ENCODE measurements at regions not wholly inside any gene's neighbourhood (a gene's known extent, or its start where the extent isn't known, plus 50 kb on each side); places are given as distances from the start of the nearest gene placed in this dataset.

DNA sequence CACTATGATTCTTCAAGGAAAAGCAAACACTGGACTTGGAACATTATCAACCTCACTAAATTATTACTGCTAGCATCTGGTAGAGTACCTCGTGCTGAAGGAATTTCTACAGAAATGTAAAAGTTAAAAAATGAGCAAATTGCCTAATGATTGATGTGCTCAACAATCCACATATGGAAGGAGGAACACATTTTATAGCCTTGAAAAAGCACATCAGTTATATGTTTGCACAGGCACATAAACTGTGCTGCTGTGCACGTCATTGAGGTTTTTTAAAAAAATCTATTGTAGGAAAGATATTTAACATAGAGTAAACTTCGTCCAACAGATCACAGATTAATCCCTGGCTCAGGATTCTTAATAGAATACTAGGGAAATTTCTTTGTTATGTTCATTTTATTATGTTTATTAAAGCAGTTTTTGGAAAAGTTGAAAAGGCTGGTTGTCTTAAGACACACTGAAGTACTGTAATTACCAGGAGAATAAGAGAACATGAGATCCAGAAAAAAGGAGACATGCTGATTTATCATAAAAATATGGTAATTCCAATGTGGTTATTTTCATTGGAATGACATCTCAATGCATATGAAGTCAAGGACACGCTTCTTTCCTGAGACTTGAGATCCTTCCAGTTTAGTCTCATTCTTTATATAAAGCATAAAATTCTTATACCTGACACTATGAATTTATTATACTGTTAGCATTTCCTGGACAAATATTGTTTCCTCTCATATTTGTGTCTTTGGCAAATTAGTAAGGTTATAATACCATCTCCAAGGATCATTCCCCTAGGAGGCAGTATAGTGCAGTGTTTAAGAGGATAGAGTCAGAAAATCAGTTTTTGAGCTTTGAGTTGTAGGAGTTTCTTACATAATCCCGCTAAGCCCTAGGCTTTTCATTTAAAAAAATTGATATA is 511.1 kb downstream of the TENT5A start:
- peak; percentile 8 for DNase-seq (ENCODE audit: low spot score)

DNA sequence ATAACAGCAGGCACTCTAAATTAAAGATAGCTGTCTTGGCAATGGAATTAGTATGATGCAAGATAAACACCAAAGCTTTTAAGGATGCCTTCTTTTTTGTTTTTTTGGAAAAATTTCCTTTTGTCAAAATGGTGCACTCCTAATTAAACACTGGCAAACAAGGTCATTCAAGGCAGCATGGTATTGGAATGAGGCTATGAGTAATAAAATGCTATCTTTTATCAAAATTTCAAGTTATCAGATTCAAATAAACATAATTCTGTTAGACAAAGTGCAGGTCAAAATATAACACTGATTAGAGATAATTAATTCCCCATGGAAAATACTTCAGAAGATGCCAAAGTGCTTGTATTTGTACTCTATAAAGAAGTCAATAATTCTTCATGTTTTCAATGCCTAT is 514.1 kb downstream of the TENT5A start:
- no peak for DNase-seq (ENCODE audit: low spot score)

DNA sequence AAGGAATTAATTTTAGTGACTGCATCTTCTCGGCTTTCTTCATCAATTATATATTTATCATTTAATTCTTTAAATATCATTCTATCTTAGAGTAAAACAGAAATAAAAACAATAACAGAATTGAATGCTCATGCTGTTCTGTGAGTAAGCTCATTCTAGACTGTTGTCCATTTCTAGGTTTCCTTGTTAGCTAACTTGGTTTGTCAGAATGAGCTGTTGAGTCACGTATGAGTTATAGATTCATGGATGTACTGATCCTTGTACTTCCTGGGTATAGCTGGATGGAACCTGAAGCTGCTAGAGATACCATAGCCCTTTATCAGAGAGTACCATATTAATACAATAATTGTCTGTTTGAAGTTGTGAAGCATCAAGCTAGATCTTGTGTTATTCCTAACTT is 515.3 kb downstream of the TENT5A start:
- peak; percentile 26 for DNase-seq (ENCODE audit: low spot score)

- DNase-seq (ENCODE audit: low spot score): no peak
Measured at GRCh38 chr6:81235512-81235911, 517.0 kb downstream of the TENT5A start.

- no peak for DNase-seq (ENCODE audit: low spot score)
Measured at GRCh38 chr6:81233990-81234389, 518.5 kb downstream of the TENT5A start.

GRCh38 chr6:81228912-81229555 is 523.4 kb downstream of the TENT5A start:
- DNase-seq (ENCODE audit: low spot score): no peak

DNA sequence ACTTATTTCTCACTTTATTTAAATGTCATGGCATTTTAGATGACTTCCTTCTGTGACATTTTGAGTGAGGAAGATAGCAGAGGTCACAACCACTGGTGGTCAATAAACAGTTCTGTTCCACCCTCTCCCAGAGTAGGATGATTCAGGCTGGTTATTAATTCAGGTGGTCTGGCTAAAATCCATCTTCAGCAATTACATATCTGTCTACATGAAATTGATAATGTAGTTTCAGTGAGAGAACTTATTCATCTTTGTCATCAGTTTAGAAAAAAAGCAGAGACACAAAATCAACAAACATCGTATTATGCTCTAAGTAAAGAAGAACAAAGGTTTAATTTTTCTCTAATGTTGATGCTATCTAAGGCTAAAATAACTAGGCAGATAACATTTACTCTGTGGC is 525.5 kb downstream of the TENT5A start:
- no peak for DNase-seq (ENCODE audit: low spot score)

DNA sequence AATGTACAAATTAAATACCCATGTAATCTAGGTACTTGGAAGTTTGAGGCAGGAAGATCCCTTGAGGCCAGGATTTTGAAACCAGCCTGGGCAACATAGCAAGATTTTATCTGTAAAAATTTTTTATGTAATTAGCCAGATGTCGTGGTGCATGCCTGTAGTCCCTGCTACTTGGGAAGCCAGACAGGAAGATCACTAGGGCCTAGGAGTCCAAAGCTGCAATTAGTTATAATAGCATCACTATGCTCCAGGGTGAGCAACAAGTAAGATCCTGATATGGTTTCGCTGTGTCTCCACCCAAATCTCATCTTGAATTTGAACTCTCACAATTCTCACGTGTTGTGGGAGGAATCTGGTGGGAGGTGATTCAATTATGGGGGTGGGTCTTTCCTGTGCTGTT is 535.8 kb downstream of the TENT5A start:
- no peak for DNase-seq (ENCODE audit: low spot score)

- no peak for DNase-seq (ENCODE audit: low spot score)
Measured at GRCh38 chr6:81215092-81215432, 537.4 kb downstream of the TENT5A start.

DNA sequence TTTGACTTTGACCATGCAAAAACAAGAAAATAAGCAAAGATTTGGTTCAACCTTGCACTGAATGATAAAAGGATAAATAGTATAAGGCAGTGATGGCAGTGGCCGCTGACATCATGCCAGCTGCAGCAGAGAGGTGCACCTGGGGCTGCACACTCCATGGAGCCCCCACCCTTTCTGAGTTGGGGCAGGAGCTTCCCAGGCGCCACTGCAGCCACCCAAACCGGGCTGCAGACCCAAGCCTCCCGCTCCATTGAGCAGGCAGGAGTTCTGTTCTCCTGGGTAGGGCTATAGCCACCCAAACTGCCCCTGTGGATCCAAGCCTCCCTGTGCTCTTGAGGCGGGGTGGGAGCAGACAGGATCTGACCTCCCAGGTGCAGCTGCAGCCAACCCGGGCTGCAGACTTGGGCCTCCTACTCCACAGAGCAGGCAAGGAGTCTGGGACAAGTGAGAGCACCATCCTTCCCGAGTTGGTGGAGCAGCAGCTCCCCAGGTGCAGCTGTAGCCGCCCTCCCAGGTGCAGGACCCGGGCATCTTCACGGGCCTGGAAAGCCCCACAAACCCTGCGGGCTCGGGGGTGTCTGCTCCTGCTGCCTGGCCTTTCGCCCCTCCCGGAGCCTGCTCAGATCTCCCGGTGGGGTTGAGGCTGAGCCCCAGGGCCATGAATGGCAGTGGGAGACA is 537.9 kb downstream of the TENT5A start:
- no peak for DNase-seq (ENCODE audit: low spot score)

- no peak for DNase-seq (ENCODE audit: low spot score)
Measured at GRCh38 chr6:81204731-81205130, 547.8 kb downstream of the TENT5A start.

DNA sequence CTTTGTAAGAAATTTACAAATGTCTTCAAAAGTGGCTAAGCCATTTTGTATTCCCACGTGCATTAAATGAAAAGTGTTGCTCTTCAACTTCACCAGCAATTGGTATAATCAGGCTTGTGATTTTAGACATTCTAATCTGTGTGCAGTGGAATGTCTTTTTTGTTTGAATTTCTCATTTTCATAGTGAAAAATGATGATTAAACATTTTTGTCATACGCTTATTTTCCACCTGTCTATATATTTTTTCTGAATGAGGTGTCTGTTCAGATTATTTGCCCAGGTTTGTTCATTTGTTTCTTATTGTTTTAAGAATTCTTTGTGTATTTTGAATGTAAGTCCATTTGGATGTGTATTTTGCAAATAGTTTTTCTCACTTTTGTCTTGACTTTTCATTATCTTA is 558.1 kb downstream of the TENT5A start:
- DNase-seq (ENCODE audit: low spot score): no peak

- DNase-seq (ENCODE audit: low spot score): peak; percentile 18
Measured at GRCh38 chr6:81172056-81172740, 580.3 kb downstream of the TENT5A start.

DNA sequence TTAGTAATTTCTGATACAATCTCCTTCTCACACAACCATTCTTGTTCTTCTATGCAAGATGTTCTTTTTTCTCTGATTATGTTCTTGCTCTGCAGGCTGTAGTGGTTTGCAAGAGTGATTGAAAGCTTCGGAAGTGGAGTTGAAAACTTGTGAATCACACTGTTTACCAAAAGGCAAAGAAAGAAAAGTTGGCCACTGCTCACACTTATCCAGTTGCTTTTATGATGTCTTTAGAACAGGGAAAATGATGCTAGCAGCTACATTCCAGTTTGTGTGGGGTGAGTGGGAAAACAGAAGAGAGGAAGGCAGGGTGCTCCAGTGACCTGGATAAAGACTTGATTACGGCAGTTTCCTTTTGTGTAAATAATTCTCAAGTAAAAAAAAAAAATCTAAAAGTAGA is 583.3 kb downstream of the TENT5A start:
- no peak for DNase-seq (ENCODE audit: low spot score)

DNA sequence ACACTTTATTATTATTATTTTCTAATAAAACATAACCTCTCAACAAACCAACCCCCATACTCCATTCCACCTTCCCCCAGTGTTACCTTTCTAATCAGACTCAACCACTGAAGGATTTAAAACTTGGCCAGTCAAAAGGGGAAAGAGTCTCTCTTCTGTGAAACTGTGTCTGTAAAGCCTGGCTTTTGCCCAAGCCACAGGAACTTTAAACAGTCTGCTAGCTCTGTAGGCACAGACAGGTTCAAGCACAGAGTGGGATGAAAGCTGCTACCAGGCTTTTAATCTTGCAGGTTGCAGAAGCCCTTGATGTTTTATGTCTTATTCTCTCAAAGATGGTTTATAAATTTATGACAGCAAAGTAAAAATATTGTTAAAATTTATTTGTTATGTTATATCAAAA is 585.7 kb downstream of the TENT5A start:
- no peak for DNase-seq (ENCODE audit: low spot score)

GRCh38 chr6:81158956-81159355 is 593.5 kb downstream of the TENT5A start:
- DNase-seq (ENCODE audit: low spot score): no peak

DNA sequence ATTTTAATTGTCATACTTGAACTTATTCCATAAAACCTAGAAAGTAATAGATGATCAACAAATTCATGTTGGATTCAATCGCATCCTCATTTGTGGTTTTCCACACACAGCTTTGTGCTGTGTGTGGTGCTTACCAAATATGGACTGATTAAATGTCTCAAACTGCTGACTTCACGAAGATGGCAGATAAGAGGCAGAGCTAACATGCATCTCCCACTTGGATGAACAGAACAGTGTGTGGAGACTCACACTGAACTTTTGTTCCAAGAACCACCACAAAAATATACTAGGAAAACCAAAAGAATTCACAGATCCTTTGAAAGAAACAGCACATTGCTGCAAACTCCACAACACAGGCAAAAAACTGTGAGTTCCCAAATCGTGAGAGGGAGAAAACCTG is 603.7 kb downstream of the TENT5A start:
- DNase-seq (ENCODE audit: low spot score): no peak

- DNase-seq (ENCODE audit: low spot score): no peak
Measured at GRCh38 chr6:81145506-81145905, 607.0 kb downstream of the TENT5A start.

GRCh38 chr6:81144346-81144745 is 608.1 kb downstream of the TENT5A start:
- no peak for DNase-seq (ENCODE audit: low spot score)

- no peak for DNase-seq (ENCODE audit: low spot score)
Measured at GRCh38 chr6:81138236-81138635, 614.2 kb downstream of the TENT5A start.

DNA sequence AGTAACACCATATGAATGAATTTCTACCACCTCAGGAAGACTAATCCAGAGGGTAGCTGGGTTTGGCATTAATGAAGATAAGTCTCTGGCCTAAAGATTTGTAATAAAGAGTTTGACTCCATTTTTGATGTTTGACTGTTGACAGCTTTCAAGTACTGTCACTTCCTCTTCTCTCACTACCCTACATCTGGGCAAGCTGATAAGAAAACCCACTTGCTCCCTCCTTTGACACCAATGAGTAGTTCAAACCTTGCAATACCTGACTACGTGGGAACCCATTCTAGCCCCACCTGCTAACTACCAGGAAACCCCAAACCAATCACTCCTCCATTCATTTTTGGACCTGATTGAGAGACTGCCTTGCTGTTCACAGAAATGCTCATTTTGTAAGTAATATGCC is 621.5 kb downstream of the TENT5A start:
- DNase-seq (ENCODE audit: low spot score): no peak

DNA sequence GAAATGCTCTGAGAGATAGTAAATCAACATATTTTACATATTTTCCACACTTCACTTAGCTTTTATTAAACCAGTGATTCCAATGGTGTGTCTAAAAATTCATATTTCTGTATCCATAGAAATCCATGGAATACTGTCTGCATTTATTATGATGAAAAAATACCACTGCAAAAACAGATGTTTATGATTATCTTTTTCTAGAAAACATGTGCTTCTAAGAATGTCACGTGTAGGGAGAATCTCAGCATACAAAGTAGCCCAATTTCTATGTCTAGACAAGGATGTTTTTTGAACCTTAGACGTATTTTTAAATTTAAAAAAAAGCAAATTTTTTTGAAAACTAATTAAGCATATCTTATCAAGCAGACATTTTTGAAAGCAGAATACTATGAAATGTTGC is 622.4 kb downstream of the TENT5A start:
- no peak for DNase-seq (ENCODE audit: low spot score)

- DNase-seq (ENCODE audit: low spot score): no peak
Measured at GRCh38 chr6:81128671-81129070, 623.8 kb downstream of the TENT5A start.
